ENCODE measurements at regions not wholly inside any gene's neighbourhood (a gene's known extent, or its start where the extent isn't known, plus 50 kb on each side); places are given as distances from the start of the nearest gene placed in this dataset.

GRCh38 chr18:61062258-61062657 is 271.0 kb upstream of the CDH20 start:
- H4K5ac ChIP-seq (ENCODE audit: insufficient read length, low read depth, low read length), result no peak overlapping the region
- no peaks in the 10 kb centered on the region for H3K23me2 ChIP-seq (ENCODE audit: insufficient read length, low read depth, low read length, poor library complexity, severe bottlenecking)
- H2BK12ac ChIP-seq (ENCODE audit: insufficient read length, low read depth, low read length), result no peak overlapping the region
- H3K4ac ChIP-seq (ENCODE audit: low read depth, low read length), result no peak overlapping the region
- TF ChIP-seq CTCF (conservative IDR thresholded peaks at IDR 0.05), result no peak
- no peak overlapping the region for H2BK120ac ChIP-seq (ENCODE audit: low read depth, low read length, poor library complexity, severe bottlenecking)
- H3K4me3 Mint-ChIP-seq, result no peak overlapping the region
- no peaks in the 10 kb centered on the region for H3K79me1 ChIP-seq (ENCODE audit: insufficient read depth, low read depth, low read length, poor library complexity, severe bottlenecking)
- no peaks in the 10 kb centered on the region for H3K27me3 ChIP-seq (ENCODE audit: insufficient read depth, low read length)
- H3K56ac ChIP-seq (ENCODE audit: insufficient read length, low read depth, low read length), result no peak overlapping the region
- H3K9ac ChIP-seq (ENCODE audit: extremely low read depth, insufficient read length, low read length), result no peak overlapping the region
- peaks cover 21 to 26% of the 10 kb centered on the region in 2 experiments for H3K4me1 Mint-ChIP-seq
- H3K23ac ChIP-seq (ENCODE audit: insufficient read length, low read depth, low read length), result no peak overlapping the region
- no peak overlapping the region for H3K27ac ChIP-seq (ENCODE audit: insufficient read length, low read depth, low read length)
- no peak overlapping the region for H3T11ph ChIP-seq (ENCODE audit: low read length)
- no peaks in the 10 kb centered on the region; a peak in 1 of 7 replicates for H3K36me3 Mint-ChIP-seq (ENCODE audit: insufficient read depth in 1 of 3, low read depth in 3 of 3)
- no peak overlapping the region for H2AFZ ChIP-seq (ENCODE audit: low read length)
- no CpG with 5 or more reads among the region's 2 CpGs for WGBS (ENCODE audit: extremely low coverage, insufficient read length, low lambda C conversion rate)
- H3K27ac Mint-ChIP-seq, result no peak overlapping the region
- no peak overlapping the region for H4K91ac ChIP-seq (ENCODE audit: insufficient read length, low read depth, low read length)
- no peak overlapping the region for H2BK20ac ChIP-seq (ENCODE audit: low read depth, low read length, poor library complexity, severe bottlenecking)
- no peaks in the 10 kb centered on the region for H4K20me1 ChIP-seq (ENCODE audit: control insufficient read depth, insufficient read depth, insufficient read length)
- no peak overlapping the region for H3K14ac ChIP-seq (ENCODE audit: insufficient read depth, low read length)
- H3K18ac ChIP-seq (ENCODE audit: insufficient read length, low read depth, low read length), result no peak overlapping the region
- H2BK15ac ChIP-seq (ENCODE audit: low read depth, low read length), result no peak overlapping the region
- H2BK5ac ChIP-seq (ENCODE audit: insufficient read length, low read length), result no peak overlapping the region
- no peak overlapping the region for H2AK5ac ChIP-seq (ENCODE audit: insufficient read length, low read length)
- H3K27me3 Mint-ChIP-seq (ENCODE audit: low read depth), result no peaks in the 10 kb centered on the region
- no peak for DNase-seq
- no peaks in the 10 kb centered on the region for H3K9me3 ChIP-seq (ENCODE audit: control insufficient read depth, low read depth, low read length)
- no peak overlapping the region for H3K4me2 ChIP-seq (ENCODE audit: insufficient read depth, insufficient read length, low read length)
- H3K4me1 ChIP-seq (ENCODE audit: insufficient read depth, low read length), result peaks cover 2% of the 10 kb centered on the region; the same call in 1 of the 2 replicates
- no peaks in the 10 kb centered on the region for H3K79me2 ChIP-seq (ENCODE audit: insufficient read depth, low read length)
- H3K9me3 Mint-ChIP-seq, result no peaks in the 10 kb centered on the region
- no peak overlapping the region for H4K8ac ChIP-seq (replicated peaks; ENCODE audit: insufficient read length, low read depth, low read length)
